Breast epithelium (tissue), 4 donors: ENCODE measurements at regions not wholly inside any gene's neighbourhood (a gene's known extent, or its start where the extent isn't known, plus 50 kb on each side); places are given as distances from the start of the nearest gene placed in this dataset.
A peak's percentile ranks its signal among the peaks of the same experiment; 100 is the strongest.

Experiments
- DNase-seq, 2 donors: peaks; one replicate each; pipeline ENCODE4 v3.0.0-alpha.2; 2019; ENCODE audit warnings: low spot score in 2 of 2
- H3K27ac ChIP-seq, 2 donors: fragments of 200-600 bp; sonication (generic) in 1 of 2; one replicate each; pipeline ENCODE4 v1.5.1; 2016 to 2019; ENCODE audit warnings: mild to moderate bottlenecking in 1 of 2
- H3K27me3 ChIP-seq, 2 donors: fragments of 200-600 bp; sonication (generic) in 1 of 2; one replicate each; pipeline versions ENCODE4 v1.5.1 to v1.6.0; 2017 to 2019; ENCODE audit warnings: control low read depth in 1 of 2, mild to moderate bottlenecking in 1 of 2
- H3K36me3 ChIP-seq: fragments of 200-600 bp; one replicate; pipeline ENCODE4 v1.5.1; 2019
- H3K4me1 ChIP-seq, 2 donors: fragments of 200-600 bp; sonication (generic); one replicate each; pipeline ENCODE4 v1.5.1; 2016 to 2019; ENCODE audit warnings: control low read depth in 1 of 2
- H3K4me3 ChIP-seq, 3 donors: fragments of 200-600 bp; sonication (generic); 1 replicate in 2 of 3; 2 replicates in 1 of 3; pipeline ENCODE4 v1.5.1; 2016 to 2019; ENCODE audit warnings: mild to moderate bottlenecking in 3 of 3, moderate library complexity in 2 of 3
- H3K9me3 ChIP-seq, 2 donors: fragments of 200-600 bp; sonication (generic) in 1 of 2; one replicate each; pipeline ENCODE4 v1.5.1; 2016 to 2019; ENCODE audit warnings: control low read depth in 1 of 2
- POLR2A ChIP-seq: fragments of 450-650 bp; IDR thresholded peaks from one replicate; pipeline ENCODE4 v1.6.1; 2016; ENCODE audit warnings: antibody characterized with exemption, mild to moderate bottlenecking, moderate library complexity
- POLR2AphosphoS5 ChIP-seq, 3 donors: sonication (generic); formaldehyde crosslinking; IDR thresholded peaks; one replicate each; pipeline ENCODE4 v1.6.1; 2017; ENCODE audit warnings: antibody characterized with exemption in 3 of 3
- intact Hi-C: fragments of 100-400 bp; cut with DNase I; formaldehyde crosslinking; loops from one replicate; pipeline ENCODE4 v1.15.1; 2023; ENCODE audit warnings: low total_unique reads
- TF ChIP-seq, protein P1 (sequence below), 3 donors: fragments of 450-650 bp; IDR thresholded peaks; one replicate each; pipeline ENCODE4 v1.5.1; 2016 to 2017; ENCODE audit warnings: antibody characterized with exemption in 3 of 3, mild to moderate bottlenecking in 3 of 3, moderate library complexity in 3 of 3

DNA sequence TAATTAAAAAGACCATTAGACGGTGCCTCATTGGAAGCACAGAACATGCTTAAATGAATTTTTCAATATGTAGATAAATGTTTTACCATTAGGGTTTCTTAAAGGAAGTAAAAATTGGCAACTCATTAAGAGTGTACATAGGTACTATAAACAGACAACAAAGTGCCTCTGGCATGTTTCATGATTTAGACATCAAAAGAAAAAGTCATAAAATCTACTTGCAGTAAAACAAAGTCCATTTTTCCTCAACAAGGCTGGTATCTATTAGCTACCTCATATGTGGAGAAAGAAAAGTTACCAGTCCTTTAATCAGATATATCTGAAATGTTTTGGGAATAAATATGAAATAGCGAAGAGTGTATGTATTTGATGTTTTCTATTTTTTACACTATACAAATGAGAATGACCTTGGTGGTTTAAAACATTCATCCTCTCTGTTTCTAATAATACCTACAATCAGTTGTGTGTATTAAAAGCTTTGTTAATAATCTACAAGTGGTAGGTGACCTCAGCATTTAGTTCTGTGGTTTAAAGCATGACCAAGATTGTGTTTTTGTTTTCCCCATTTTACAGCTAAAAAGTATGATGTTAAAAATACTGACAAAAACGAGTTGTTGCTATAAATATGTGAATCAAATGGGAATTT is 87.5 kb downstream of the HDGFL1 start:
- TF ChIP-seq POLR2A, result no peak
- no peak for TF ChIP-seq POLR2AphosphoS5 (IDR thresholded peaks at IDR 0.05)
- TF ChIP-seq, protein P1, sequence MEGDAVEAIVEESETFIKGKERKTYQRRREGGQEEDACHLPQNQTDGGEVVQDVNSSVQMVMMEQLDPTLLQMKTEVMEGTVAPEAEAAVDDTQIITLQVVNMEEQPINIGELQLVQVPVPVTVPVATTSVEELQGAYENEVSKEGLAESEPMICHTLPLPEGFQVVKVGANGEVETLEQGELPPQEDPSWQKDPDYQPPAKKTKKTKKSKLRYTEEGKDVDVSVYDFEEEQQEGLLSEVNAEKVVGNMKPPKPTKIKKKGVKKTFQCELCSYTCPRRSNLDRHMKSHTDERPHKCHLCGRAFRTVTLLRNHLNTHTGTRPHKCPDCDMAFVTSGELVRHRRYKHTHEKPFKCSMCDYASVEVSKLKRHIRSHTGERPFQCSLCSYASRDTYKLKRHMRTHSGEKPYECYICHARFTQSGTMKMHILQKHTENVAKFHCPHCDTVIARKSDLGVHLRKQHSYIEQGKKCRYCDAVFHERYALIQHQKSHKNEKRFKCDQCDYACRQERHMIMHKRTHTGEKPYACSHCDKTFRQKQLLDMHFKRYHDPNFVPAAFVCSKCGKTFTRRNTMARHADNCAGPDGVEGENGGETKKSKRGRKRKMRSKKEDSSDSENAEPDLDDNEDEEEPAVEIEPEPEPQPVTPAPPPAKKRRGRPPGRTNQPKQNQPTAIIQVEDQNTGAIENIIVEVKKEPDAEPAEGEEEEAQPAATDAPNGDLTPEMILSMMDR (IDR thresholded peaks at IDR 0.05), result no peak
- intact Hi-C loops, result no loop called here
- Histone ChIP-seq H3K36me3 (no peaks in the 10 kb centered on the region), H3K27me3 (no peaks in the 10 kb centered on the region), H3K4me1 (peaks cover 0 to 6% of the 10 kb centered on the region in 2 donors), H3K4me3 (no peak overlapping the region), H3K9me3 (no peaks in the 10 kb centered on the region), H3K27ac (peak overlapping the region; percentile 33 to 68)
- DNase-seq, result no peak

- Histone ChIP-seq H3K27me3 (no peaks in the 10 kb centered on the region), H3K4me1 (peaks cover 0 to 6% of the 10 kb centered on the region in 2 donors), H3K27ac (peak overlapping the region; percentile 33 to 68), H3K4me3 (no peak overlapping the region), H3K9me3 (no peaks in the 10 kb centered on the region), H3K36me3 (no peaks in the 10 kb centered on the region)
- peak in 1 of 2 donors; percentile 48 for DNase-seq
- intact Hi-C loops, result no loop called here
- TF ChIP-seq, protein P1 (IDR thresholded peaks at IDR 0.05), result no peak
- TF ChIP-seq POLR2AphosphoS5 (IDR thresholded peaks at IDR 0.05) (no peak), POLR2A (no peak)
Observed at GRCh38 chr6:22657352-22657980, 88.1 kb downstream of the HDGFL1 start.

DNA sequence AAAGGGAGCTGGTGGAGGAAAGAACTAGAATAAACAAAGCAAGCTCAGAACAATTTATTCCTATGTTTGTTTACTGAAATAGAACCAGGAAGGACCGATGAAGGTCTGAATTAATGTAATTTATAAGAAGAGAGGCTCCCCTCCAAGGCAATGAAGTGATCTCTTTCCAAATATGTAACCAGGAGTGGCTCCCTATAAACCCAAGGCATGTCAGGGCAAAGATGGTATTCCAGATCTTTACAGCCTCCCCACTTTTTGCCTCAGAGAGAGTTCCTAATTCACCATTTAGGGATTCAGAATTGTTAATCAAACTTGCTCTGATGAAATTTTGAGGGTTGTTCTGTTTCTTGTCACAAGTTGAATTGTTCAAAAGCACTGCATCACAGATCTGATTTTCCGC is 88.8 kb downstream of the HDGFL1 start:
- peak overlapping the region; percentile 13 to 68 for H3K27ac ChIP-seq
- H3K27me3 ChIP-seq, result no peaks in the 10 kb centered on the region
- no peak for DNase-seq
- H3K9me3 ChIP-seq, result no peaks in the 10 kb centered on the region
- no peaks in the 10 kb centered on the region for H3K36me3 ChIP-seq
- intact Hi-C loops, result no loop called here
- no peak overlapping the region for H3K4me3 ChIP-seq
- TF ChIP-seq, protein P1 (IDR thresholded peaks at IDR 0.05), result no peak
- TF ChIP-seq POLR2A (no peak), POLR2AphosphoS5 (IDR thresholded peaks at IDR 0.05) (no peak)
- H3K4me1 ChIP-seq, result peaks cover 0 to 6% of the 10 kb centered on the region in 2 donors

GRCh38 chr6:22658934-22659333 is 89.6 kb downstream of the HDGFL1 start:
- H3K9me3 ChIP-seq, result no peaks in the 10 kb centered on the region
- TF ChIP-seq, protein P1 (IDR thresholded peaks at IDR 0.05), result no peak
- no peak for TF ChIP-seq POLR2AphosphoS5 (IDR thresholded peaks at IDR 0.05)
- no peak for TF ChIP-seq POLR2A
- H3K27ac ChIP-seq, result peak overlapping the region; percentile 13 to 68
- H3K27me3 ChIP-seq, result no peaks in the 10 kb centered on the region
- H3K36me3 ChIP-seq, result no peaks in the 10 kb centered on the region
- no peak overlapping the region for H3K4me3 ChIP-seq
- DNase-seq, result no peak
- intact Hi-C loops, result no loop called here
- peaks cover 0 to 6% of the 10 kb centered on the region in 2 donors for H3K4me1 ChIP-seq

- intact Hi-C loops, result loop anchor here (5.0 kb wide), 1 partner anchor 822 kb away; no protein-coding TSS in a partner anchor
- Histone ChIP-seq H3K36me3 (no peaks in the 10 kb centered on the region), H3K27me3 (no peaks in the 10 kb centered on the region)
Observed at GRCh38 chr6:22664968-22665367, 95.6 kb downstream of the HDGFL1 start.

More at GRCh38 chr6:22664968-22665367, 95.6 kb downstream of the HDGFL1 start:
- Histone ChIP-seq H3K4me3 (no peak overlapping the region), H3K27ac (no peak overlapping the region), H3K9me3 (no peaks in the 10 kb centered on the region), H3K4me1 (no peaks in the 10 kb centered on the region)
- no peak for DNase-seq
- TF ChIP-seq, protein P1 (IDR thresholded peaks at IDR 0.05), result no peak
- no peak for TF ChIP-seq POLR2A
- no peak for TF ChIP-seq POLR2AphosphoS5 (IDR thresholded peaks at IDR 0.05)
